ENCODE measurements at regions not wholly inside any gene's neighbourhood (a gene's known extent, or its start where the extent isn't known, plus 50 kb on each side); places are given as distances from the start of the nearest gene placed in this dataset.

DNA sequence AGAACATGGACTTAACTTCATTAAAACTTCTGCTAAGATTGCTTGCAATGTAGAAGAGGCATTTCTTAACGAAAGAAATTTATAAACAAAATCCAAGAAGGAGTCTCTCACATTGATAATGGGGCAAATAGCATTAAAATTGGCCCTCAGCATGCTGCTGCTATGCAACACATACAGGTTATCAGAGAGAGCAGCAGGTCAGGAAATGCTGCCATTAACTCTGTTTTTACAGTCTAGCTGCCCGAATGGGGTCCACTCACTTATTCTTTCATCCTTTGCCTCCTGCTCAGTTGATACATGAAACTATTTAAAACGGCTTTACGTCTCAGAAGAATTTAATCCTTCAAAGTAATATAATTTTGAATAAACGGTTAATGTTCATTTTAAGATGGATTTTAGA is 620.4 kb downstream of the SLC16A7 start:
- Mint-ChIP-seq H3K36me3 (ENCODE audit: low read depth, unreplicated experiment) (no peaks in the 10 kb centered on the region), H3K4me3 (ENCODE audit: unreplicated experiment) (no peak overlapping the region), H3K27me3 (ENCODE audit: unreplicated experiment) (peaks cover 2% of the 10 kb centered on the region), H3K4me1 (ENCODE audit: unreplicated experiment) (no peaks in the 10 kb centered on the region), H3K27ac (ENCODE audit: unreplicated experiment) (no peak overlapping the region), H3K9me3 (ENCODE audit: unreplicated experiment) (no peaks in the 10 kb centered on the region)
- DNase-seq (ENCODE audit: low spot score), result no peak
- TF ChIP-seq, protein P1, sequence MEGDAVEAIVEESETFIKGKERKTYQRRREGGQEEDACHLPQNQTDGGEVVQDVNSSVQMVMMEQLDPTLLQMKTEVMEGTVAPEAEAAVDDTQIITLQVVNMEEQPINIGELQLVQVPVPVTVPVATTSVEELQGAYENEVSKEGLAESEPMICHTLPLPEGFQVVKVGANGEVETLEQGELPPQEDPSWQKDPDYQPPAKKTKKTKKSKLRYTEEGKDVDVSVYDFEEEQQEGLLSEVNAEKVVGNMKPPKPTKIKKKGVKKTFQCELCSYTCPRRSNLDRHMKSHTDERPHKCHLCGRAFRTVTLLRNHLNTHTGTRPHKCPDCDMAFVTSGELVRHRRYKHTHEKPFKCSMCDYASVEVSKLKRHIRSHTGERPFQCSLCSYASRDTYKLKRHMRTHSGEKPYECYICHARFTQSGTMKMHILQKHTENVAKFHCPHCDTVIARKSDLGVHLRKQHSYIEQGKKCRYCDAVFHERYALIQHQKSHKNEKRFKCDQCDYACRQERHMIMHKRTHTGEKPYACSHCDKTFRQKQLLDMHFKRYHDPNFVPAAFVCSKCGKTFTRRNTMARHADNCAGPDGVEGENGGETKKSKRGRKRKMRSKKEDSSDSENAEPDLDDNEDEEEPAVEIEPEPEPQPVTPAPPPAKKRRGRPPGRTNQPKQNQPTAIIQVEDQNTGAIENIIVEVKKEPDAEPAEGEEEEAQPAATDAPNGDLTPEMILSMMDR (IDR thresholded peaks at IDR 0.05; ENCODE audit: unreplicated experiment), result no peak

DNA sequence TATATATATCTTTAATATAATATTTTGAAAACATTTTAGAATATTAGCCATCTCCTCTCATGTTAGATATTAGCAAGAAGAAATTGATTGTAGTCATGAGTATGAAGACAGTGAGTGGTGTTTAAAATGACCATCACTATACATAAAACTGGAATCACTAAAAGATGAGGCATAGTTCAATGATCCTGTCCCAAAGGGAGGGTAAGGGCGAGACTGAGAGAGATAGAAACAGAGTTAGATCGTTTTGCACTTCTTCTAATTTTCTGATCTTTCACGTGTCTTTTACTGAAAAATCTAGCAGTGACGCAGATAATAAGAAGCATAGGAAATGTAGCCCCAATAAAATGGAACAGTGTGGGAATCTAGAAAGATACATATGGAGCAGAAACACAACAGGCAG is 627.4 kb downstream of the SLC16A7 start:
- peaks cover 5% of the 10 kb centered on the region for H3K4me1 Mint-ChIP-seq (ENCODE audit: unreplicated experiment)

DNA sequence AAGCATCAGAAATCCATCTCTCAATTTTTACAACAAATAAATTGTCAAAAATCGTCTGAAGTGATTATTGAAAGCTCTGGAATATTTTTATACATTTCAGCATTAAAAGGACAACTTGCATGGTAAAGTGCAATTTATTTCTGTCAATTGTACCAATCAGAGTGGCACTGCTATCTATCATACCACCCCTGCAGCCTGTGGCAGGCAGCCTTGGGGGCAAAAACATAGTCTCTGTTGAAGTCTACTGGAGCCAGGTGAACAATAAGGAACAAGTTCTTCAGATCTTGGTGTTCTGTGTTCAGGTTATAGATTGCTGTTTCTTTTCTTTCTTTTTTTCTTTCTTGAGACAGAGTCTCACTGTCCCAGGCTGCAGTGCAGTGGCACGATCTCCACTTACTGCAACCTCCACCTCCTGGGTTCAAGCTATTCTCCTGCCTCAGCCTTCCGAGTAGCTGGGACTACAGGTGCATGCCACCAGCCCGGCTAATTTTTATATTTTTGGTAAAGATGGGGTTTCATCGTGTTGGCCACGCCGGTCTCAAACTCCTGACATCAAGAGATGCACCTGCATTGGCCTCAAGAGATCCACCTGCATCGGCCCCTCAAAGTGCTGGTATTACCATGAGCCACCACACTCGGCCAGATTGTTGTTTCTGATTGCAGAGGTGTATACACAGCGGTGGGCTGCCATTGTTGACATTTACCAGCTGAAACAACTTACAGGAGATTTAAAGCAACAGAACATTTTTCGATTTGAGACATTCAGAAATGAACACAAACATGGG is 629.6 kb downstream of the SLC16A7 start:
- Mint-ChIP-seq H3K27me3 (ENCODE audit: unreplicated experiment) (no peaks in the 10 kb centered on the region), H3K9me3 (ENCODE audit: unreplicated experiment) (no peaks in the 10 kb centered on the region), H3K36me3 (ENCODE audit: low read depth, unreplicated experiment) (no peaks in the 10 kb centered on the region), H3K27ac (ENCODE audit: unreplicated experiment) (no peak overlapping the region), H3K4me3 (ENCODE audit: unreplicated experiment) (no peak overlapping the region), H3K4me1 (ENCODE audit: unreplicated experiment) (peaks cover 5% of the 10 kb centered on the region)
- no peak for DNase-seq (ENCODE audit: low spot score)
- TF ChIP-seq, protein P1 (IDR thresholded peaks at IDR 0.05; ENCODE audit: unreplicated experiment), result no peak

More for the DNA sequence above, 627.4 kb downstream of the SLC16A7 start:
- H3K4me3 Mint-ChIP-seq (ENCODE audit: unreplicated experiment), result no peak overlapping the region
- TF ChIP-seq, protein P1 (IDR thresholded peaks at IDR 0.05; ENCODE audit: unreplicated experiment), result no peak
- no peak for DNase-seq (ENCODE audit: low spot score)
- no peaks in the 10 kb centered on the region for H3K27me3 Mint-ChIP-seq (ENCODE audit: unreplicated experiment)
- H3K9me3 Mint-ChIP-seq (ENCODE audit: unreplicated experiment), result no peaks in the 10 kb centered on the region
- H3K36me3 Mint-ChIP-seq (ENCODE audit: low read depth, unreplicated experiment), result no peaks in the 10 kb centered on the region
- no peak overlapping the region for H3K27ac Mint-ChIP-seq (ENCODE audit: unreplicated experiment)

DNA sequence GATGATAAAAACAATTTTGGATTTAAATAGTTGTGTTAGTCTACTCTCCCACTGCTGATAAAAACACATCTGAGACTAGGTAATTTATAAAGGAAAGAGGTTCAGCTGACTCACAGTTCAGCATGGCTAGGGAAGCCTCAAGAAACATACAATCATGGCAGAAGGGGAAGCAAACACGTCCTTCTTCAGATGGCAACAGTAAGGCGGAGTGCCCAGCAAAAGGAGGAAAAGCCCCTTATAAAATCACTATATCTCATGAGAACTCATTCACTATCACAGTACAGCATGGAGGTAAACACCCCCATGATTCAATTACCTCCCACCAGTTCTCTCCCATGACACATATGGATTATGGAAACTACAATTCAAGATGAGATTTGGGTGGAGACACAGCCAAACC is 632.1 kb downstream of the SLC16A7 start:
- TF ChIP-seq, protein P1 (IDR thresholded peaks at IDR 0.05; ENCODE audit: unreplicated experiment), result no peak

DNA sequence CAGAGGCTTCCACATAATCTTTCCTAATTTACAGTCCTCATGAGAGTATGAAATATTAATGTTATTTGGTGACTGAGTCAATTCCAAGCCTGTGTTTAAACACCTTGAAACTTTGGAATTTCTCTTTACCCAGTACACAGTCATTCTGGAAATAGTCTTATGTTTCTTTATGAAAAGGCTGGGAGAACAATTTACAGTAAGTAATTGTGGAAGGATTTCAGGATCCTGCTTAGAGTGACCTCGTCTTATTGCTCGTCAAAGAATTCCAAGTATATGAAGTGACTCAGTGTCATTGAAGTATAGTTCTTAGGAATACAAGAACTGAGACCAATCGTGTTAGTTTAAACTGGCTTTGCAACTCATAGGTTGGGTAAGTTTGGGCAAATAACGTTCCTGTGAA is 634.2 kb downstream of the SLC16A7 start:
- no peak overlapping the region for H3K27ac Mint-ChIP-seq (ENCODE audit: unreplicated experiment)
- TF ChIP-seq, protein P1 (IDR thresholded peaks at IDR 0.05; ENCODE audit: unreplicated experiment), result no peak
- no peak for DNase-seq (ENCODE audit: low spot score)
- H3K4me3 Mint-ChIP-seq (ENCODE audit: unreplicated experiment), result no peak overlapping the region
- H3K4me1 Mint-ChIP-seq (ENCODE audit: unreplicated experiment), result peaks cover 5% of the 10 kb centered on the region
- H3K36me3 Mint-ChIP-seq (ENCODE audit: low read depth, unreplicated experiment), result no peaks in the 10 kb centered on the region
- no peaks in the 10 kb centered on the region for H3K27me3 Mint-ChIP-seq (ENCODE audit: unreplicated experiment)
- H3K9me3 Mint-ChIP-seq (ENCODE audit: unreplicated experiment), result no peaks in the 10 kb centered on the region

More for the DNA sequence above, 632.1 kb downstream of the SLC16A7 start:
- Mint-ChIP-seq H3K9me3 (ENCODE audit: unreplicated experiment) (no peaks in the 10 kb centered on the region), H3K36me3 (ENCODE audit: low read depth, unreplicated experiment) (no peaks in the 10 kb centered on the region), H3K27ac (ENCODE audit: unreplicated experiment) (no peak overlapping the region), H3K4me3 (ENCODE audit: unreplicated experiment) (no peak overlapping the region), H3K27me3 (ENCODE audit: unreplicated experiment) (no peaks in the 10 kb centered on the region), H3K4me1 (ENCODE audit: unreplicated experiment) (peaks cover 5% of the 10 kb centered on the region)
- DNase-seq (ENCODE audit: low spot score), result no peak

Data from endothelial cell (in vitro differentiated cells).